ENCODE measurements at regions not wholly inside any gene's neighbourhood (a gene's known extent, or its start where the extent isn't known, plus 50 kb on each side); places are given as distances from the start of the nearest gene placed in this dataset.
"Not testable (repeated sequence)": the region's sequence is repeated elsewhere in the genome, so short reads cannot be mapped to it uniquely, and the experiment has no call there.

- no peak for DNase-seq (ENCODE audit: low read depth)
Measured at GRCh38 chr4:141851246-141851891, 215.0 kb downstream of the IL15 start.

GRCh38 chr4:141853091-141853764 is 216.8 kb downstream of the IL15 start:
- DNase-seq (ENCODE audit: low read depth): no peak

GRCh38 chr4:141858437-141858836 is 222.1 kb downstream of the IL15 start:
- DNase-seq (ENCODE audit: low read depth): no peak

DNA sequence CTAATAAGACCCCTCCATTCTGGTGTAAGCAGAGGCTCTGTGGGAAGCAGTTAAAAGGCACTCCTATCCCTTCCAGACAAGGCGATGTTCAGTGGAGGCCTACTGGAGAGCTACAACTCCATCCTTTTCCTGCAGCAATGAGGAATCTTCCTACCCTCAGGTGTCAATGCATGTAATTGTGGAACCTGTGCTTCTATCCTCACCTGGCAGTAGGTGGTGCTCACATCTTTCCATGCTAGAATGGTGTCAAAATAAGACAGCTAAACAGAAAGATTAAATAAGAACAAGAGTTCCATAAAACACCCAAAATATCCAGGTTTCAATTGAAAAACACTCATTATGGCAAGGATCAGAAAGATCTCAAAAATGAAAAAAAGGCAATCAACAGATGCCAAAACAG is 224.6 kb downstream of the IL15 start:
- DNase-seq (ENCODE audit: low read depth): no peak

GRCh38 chr4:141870152-141870551 is 233.8 kb downstream of the IL15 start:
- no peak for DNase-seq (ENCODE audit: low read depth)

- DNase-seq (ENCODE audit: low read depth): no peak
Measured at GRCh38 chr4:141871086-141871770, 234.8 kb downstream of the IL15 start.

- DNase-seq (ENCODE audit: low read depth): not testable (repeated sequence)
Measured at GRCh38 chr4:141882650-141883049, 246.3 kb downstream of the IL15 start.

- DNase-seq (ENCODE audit: low read depth): no peak
Measured at GRCh38 chr4:141884070-141884469, 247.7 kb downstream of the IL15 start.

DNA sequence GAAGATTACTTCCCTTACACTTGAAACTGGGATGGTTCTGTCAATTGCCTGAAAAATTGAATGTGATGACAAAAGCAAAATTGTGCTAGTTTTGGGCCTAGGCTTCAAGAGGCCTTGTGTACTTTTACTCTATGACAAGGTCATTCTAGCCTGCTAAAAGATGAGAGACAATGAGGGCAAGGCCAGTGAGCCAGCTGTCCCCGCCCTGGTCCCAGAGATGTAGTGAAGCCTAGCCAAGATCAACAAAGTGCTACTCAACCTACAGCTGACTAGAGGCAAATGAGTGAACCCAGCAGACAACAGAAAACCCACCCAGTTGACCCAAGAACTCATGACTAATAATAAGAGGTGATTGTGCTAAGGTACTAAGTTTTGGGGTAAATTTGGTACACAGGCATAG is 248.7 kb downstream of the IL15 start:
- no peak for DNase-seq (ENCODE audit: low read depth)

DNA sequence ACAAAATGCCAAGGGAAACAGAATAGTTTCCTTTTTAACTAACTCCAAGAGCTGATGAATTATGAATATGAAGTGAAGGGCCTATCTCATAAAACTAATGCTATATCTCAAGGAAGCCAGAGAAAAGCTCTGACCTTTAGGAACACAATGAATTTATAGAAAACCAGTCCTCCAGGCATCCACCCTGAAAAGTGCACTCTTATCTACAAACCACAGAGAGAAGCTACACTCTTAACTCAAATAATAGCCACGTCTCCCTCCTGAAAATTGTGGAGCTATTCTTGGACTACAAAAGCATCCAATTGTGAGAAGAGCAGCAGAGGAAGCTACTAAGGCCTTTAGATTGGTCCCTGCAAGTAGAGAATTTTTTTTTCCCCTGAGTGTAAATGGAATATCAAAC is 253.9 kb downstream of the IL15 start:
- no peak for DNase-seq (ENCODE audit: low read depth)

DNA sequence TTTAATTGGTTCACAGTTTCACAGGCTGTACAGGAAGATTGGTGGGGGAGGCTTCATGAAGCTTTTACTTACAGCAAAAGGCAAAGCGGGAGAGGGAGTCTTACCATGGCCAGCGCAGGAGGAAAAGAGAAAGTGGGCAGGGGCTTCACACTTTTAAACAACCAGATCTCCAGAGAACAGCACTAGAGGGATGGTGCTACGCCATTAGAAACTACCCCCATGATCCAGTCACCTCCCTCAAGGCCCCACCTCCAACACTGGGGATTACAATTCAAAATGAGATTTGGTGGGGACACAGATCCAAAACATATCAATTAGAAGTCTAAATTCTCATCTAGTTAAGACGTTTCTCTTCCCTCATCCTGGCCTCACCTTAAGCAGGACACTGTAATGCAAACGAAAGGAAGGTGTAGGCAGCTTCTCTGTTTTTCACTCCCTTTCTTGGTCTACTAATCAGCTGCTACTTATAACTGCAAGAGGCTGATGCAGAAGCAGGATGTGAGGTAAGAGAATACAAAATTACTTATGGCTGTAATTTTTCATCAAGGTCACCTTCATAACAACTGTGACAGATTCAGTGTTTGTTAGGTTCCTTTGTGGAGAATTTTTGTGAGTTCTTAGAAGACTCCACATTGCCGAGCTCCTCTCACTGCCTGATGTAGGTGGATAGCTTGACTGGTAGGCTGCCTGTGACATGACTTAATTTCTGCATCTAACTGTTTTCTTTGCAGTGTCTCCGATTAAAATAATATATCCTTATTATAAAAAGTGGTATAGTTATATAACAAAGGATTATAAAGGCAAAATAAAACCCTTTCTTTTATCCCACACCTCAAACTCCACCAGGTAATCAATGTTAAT is 255.1 kb downstream of the IL15 start:
- DNase-seq (ENCODE audit: low read depth): no peak

DNA sequence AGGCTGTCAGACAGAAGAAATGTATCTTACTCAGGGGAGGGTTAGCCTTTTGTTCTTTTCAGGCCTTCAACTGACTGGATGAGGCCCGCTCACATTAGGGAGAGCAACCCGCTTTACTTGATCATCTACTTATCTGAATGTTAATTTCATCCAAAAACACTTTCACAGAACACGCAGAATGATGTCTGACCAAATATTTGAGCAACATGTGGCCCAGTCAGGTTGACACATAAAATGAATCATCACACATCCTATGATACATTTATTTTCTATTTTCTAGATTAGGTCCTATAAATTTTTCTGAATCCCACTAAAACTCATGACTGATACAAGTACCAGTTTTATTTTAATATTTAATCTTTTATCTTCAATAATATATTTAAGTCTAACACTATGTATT is 260.3 kb downstream of the IL15 start:
- no peak for DNase-seq (ENCODE audit: low read depth)

- no peak for DNase-seq (ENCODE audit: low read depth)
Measured at GRCh38 chr4:141898346-141898745, 262.0 kb downstream of the IL15 start.

DNA sequence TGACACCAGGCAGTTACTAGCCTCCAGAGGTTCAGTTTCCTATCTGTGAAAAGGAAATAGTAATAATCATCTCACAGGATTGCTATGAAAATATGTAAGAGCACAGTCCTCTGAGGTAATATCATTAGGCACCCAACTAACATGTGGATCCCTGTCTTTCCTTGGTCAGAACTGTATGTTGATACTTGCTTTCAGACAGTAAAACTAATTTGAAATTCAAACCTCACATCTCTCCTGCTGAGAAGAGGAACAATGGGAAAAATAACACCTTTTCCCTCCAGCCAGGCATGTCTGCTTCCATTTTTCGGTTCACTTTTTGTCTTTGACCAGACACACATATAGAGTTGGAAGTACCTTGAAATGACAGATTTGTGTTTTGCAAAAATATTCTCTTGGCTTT is 262.7 kb downstream of the IL15 start:
- DNase-seq (ENCODE audit: low read depth): no peak

DNA sequence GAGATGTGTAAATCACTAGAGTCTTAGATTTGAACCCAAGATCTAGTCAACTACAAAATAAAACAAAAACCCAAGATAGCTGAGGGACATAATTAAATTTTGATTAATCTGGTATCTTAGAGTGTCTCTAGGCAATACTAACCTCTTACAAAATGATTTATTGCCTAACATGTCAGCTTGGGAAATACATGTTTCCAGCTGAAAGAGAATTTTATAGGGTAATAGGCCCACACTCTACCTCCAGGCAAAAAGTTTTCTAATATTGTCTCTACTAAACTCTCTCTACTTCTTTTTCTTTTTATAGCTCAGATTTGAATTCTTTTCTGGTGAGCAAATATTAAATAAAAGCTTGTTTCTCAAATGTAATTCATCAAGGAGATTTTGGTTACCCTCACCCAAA is 263.2 kb downstream of the IL15 start:
- DNase-seq (ENCODE audit: low read depth): no peak

DNA sequence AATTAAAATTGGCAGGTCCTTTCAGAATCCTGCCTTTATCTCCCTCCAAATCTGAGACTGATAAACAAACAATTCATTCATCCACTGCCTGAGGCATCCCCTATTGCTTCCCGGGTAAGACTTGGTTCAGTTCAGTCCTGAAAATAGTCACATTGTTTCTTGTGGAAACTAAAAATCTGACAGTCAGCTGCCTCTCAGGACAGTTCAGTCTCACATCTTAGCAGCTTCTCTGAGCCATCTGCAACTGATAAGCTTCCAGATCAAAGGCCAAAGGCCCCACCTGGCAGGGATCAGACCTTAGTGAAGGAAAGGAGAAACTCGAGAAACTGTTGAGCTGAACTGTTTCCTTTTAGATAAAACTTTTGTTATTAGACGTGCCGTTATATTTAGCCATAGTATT is 264.5 kb downstream of the IL15 start:
- no peak for DNase-seq (ENCODE audit: low read depth)

GRCh38 chr4:141905751-141906150 is 269.4 kb downstream of the IL15 start:
- DNase-seq (ENCODE audit: low read depth): peak; percentile 56

- DNase-seq (ENCODE audit: low read depth): no peak
Measured at GRCh38 chr4:141909541-141909940, 273.2 kb downstream of the IL15 start.

DNA sequence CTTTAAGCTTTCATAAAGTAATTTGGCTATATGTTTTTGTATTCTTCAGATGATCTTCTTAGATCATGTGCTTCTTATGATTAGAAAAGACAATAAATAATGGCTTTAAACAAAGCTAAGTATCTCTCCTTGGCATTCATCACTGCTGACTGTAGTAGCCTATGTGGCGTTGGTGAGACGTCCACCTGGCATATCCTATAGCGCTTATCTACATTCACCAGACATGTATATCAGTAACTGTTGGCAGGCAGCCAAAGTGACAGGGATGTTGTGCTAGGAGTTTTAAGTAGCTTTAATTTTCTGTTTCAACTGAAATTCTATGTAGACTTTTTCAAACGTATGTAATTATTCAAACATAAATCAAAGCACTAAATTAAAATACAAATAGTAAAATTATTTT is 276.4 kb downstream of the IL15 start:
- DNase-seq (ENCODE audit: low read depth): no peak

DNA sequence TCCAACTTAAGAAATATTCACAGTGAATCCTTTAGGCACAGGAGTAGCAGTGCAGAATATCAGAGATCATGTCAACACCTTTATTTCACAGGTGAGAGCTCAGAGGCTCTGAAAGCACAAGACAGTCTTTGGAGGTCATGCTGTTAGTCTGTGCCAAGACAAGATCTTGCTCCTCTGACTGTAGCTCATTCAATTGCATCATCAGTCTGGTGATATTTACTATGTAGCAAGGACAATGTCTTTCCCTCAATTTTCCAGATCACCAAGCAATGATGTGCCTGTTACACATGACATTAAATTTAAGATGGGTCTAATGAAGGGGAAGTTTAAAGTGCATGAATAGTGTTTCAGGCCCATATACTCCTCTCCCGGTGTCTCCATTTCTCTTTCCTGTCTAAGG is 277.5 kb downstream of the IL15 start:
- DNase-seq (ENCODE audit: low read depth): no peak

DNA sequence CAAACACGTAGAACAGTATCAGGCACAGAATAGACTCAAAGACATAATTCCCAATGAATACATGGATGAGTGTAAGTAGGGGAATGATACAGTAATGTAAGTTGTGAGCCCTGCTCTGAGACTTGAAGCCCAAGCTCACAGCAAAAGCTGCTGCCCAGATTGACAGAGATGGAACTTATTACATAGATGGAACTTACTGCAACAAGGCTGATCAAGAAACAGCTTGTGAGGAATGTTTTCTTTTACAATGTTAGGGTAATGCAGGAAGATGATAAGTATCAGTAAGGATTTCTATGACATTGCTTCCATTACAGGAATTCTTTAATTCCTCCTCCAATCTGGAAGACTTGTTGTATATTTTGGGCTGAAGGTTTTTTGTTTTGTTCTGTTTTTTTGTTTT is 278.4 kb downstream of the IL15 start:
- no peak for DNase-seq (ENCODE audit: low read depth)

DNA sequence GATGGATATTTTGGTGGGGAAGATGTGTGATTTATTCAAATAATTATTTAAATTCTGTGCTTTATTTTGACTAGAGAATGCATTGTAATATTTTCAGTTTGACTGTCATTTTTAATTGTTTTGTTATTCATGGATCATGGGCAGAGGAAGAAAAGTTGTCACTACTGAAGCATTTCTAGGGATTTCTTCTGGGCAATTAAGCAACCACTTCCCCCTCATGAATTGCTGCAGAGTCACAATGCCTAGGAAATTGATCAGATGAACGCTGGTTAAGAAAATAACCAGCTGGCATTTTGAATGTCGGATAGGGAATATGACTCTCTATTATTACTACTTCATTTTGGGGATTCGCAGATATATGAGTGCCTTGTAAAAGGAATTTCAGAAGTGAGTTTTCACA is 283.3 kb downstream of the IL15 start:
- no peak for DNase-seq (ENCODE audit: low read depth)

GRCh38 chr4:141921293-141921692 is 284.9 kb downstream of the IL15 start:
- DNase-seq (ENCODE audit: low read depth): no peak

Measured in non-pigmented ciliary epithelial cell (primary cell).